HG02763 (cell line): ENCODE measurements at regions not wholly inside any gene's neighbourhood (a gene's known extent, or its start where the extent isn't known, plus 50 kb on each side); places are given as distances from the start of the nearest gene placed in this dataset.
A peak's percentile ranks its signal among the peaks of the same experiment; 100 is the strongest.
"Not testable (repeated sequence)": the region's sequence is repeated elsewhere in the genome, so short reads cannot be mapped to it uniquely, and the experiment has no call there.

Experiments used
- ATAC-seq: cut with Tn5 transposase; IDR thresholded peaks from one replicate; pipeline ENCODE4 v1.9.1; 2021; ENCODE audit warnings: mild to moderate bottlenecking, moderate library complexity; ENCODE audit not compliant: unreplicated experiment

DNA sequence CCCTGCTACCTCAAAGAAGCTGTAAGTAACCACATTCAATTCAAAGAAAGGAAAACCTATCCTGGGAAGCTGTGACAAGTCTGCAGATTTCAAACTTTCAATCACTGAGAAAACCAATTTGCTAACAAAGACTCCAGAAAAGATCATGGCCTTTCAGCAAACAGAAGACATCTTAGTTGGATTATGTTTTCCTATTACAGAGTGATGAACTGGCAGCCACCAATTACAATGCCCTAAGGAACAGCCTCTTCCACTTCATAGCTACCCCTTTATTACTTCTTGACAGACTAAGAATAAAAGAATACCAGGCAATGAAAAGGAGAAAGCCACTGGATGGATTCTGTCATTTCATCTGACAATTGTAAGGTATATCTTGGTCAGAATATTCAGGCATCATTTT lies 128.2 kb upstream of the RASEF start:
- no peak for ATAC-seq

DNA sequence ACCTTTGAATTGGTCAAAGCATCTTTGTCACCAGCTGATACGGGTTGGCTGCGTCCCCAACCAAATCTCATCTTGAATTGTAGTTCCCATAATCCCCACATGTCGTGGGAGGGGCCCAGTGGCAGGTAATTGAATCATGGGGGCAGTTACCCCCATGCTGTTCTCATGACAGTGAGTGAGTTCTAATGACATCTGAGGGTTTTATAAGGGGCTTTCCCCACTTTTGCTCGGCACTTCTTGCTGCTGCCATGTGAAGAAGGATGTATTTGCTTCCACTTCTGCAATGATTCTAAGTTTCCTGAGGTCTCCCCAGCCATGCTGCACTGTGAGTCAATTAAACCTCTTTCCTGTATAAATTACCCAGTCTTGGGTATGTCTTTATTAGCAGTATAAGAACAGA lies 126.1 kb upstream of the RASEF start:
- not testable (repeated sequence) for ATAC-seq

DNA sequence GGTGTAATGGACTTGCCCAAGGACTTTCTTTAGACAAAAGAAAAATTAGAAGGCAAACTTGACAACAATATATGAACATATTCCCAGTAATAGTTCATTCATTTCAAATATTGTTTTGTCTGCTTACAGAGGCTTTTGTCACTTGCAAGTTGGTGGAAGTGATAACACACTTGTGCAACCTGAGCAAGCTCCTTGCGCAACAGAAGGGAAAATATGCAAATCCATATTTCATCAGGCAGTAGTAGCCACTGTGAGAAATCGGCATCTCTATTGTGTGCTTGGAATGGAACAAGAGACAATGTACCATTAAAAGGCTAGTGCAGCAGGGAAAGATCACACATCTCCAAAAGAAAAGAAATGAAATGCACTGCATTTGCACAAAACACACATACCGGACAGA lies 125.3 kb upstream of the RASEF start:
- no peak for ATAC-seq

DNA sequence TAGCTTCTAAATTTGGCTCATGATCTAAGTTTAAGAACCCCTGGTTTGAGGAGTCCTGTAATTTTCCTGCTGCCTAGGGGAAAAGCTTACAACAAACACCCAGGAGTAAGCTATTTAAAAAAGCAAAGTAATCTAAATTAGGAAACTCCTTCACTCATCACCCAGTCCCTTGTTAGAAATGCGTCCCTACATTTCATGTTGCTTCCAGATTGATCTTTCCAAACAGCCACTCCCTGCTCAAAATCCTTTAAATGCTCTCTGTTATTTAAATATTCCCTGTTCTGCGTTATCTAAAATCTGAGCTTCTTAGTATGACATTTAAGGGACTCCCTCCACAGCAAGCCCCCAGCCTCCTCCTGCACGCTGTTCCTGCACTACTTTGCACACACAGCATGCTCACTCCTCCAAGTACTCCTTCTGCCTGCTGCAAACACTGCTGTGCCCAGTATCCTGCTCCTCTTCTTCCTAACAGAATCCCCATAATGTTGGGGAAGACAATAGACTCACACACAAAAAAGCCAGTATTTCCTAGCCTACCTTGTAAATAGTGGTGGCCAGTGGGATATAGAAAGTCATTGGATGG lies 123.3 kb upstream of the RASEF start:
- no peak for ATAC-seq

DNA sequence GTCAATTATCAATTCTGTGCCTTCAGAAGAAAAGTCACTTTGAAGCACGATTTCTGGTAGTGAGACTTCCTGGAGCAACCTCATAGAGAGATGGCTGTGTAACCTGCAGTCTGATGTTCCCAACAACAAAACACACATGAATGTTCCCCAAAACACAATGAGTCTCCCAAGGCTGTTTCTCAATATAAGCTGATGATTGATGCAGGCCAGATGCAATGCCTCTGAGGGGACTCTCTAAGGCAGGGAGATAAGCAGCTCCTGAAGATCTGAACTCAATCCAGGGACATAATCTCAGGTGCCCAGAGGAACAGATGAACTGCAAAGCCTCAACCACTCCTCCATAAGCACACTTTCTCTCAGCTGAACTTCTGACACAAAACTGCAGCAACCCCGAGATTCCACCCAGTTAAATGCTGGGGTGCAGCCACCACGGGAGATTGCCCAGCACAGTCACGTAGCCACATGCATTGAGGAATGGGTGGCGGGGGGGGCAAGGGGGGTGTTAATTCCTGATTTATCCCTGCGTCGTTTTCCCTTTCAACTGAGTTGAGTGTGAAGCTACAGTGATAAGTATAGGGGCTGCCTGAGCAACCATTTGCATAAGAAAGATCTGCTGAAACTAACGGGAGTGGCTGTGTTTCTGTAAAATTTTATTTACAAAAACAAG lies 122.7 kb upstream of the RASEF start:
- ATAC-seq, result no peak

DNA sequence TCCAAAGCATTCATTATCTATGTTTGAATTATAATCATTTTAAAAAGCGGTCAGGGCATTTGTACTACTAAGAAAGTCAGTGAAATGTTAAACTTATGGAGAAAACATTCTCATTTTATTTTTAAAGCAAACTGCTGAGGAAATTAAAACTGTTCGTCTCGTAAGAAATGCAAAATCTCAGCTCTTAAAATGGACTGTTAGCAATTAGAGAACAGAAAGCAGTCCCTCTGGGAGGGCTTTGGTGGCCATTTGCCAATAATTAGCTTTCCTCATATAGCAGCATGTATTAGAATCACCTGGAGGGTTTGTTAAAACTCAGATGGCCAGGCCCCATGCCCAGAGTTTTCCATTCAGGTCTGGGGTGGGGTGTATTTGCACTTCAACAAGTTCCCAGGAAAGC lies 120.7 kb upstream of the RASEF start:
- ATAC-seq, result no peak

DNA sequence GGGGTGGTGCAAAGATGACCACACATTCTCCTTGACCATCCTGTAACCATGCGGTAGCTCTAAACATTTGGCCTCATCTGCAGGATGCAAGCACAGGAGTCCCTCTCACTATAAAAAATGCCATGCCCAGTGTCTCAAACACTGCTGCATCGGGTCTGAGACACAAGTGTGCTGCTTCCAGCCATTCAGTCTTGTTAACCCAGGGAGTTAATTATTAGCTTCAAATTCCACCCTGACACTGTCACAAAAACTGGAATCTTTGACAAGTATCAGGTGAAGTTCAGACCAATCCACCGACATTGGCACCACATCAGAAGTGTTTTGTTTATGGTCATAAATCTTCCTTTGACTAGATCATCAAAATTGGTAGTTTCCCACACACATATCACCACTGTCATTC lies 119.1 kb upstream of the RASEF start:
- no peak for ATAC-seq

DNA sequence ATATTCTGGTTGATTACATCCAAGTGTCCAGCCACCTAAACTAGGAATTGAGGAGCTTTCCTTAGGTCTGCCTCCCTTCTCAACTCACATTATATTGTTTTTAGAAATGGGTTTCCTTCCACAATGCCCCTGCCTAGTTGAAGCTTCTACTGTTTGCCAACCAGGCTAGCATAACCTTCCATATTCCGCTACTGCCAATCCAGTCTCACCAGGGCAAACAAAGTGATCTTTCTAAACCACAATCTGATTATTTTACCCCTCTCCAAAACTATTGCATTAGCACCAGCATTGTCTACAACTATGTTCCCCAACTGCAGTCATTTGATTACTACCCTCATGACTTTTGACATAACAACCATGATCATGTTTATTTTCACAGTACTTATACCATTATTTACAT lies 115.8 kb upstream of the RASEF start:
- no peak for ATAC-seq

DNA sequence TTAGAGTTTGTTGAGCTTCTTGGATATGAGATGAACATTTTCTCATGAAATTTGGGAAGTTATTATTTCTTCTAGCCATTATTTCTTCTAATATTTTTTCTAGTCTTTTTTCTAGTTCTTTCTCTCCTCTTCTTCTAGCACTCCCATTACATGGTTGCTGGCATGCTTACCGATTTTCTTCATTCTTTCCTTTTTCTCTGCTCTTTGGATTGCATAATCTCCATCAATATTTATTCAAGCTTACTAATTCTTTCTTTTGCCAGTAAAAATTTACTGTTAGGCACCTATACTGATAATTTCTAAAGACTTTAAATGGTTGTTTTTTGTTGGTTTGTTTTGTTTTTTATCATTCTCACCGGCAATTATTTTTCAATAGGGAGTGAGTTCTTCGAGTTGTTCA lies 114.8 kb upstream of the RASEF start:
- ATAC-seq, result no peak

DNA sequence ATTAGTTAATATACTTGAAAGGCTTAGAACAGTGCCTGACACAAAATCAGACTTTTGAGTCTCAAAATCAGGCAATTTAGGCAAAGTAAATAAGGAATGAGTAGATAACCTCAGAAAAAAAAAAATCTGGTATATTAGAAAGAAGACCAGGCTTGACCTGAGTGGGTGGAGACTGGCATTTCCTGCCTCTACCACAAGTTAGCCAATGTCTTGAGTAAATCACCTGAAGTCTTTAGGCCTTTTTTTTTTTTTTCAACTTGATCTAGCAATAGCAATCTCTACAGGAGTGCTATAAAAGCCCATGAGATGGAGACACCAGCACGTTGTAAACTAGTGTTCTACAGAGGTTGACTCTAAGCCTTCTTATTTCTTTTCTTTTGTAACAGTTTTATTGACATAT lies 104.2 kb upstream of the RASEF start:
- ATAC-seq, result no peak

DNA sequence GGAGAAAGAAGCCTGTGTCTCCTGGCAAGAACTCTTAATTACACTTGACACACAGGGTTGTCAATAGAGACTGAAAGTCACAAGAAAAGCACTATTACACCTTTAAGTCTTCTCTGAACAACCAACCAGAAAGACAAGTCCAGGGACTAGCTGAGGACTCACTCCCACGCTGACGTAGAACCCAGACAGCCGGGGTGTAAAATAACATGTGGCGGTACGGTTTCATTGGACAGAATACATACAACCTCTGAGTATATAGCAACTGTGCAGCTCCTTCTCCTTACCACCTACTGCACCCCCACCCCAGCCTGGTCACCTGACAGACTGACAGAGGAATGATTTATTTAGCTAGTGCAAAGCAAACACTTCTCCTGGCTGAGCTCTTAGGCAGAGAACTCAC lies 103.4 kb upstream of the RASEF start:
- no peak for ATAC-seq

DNA sequence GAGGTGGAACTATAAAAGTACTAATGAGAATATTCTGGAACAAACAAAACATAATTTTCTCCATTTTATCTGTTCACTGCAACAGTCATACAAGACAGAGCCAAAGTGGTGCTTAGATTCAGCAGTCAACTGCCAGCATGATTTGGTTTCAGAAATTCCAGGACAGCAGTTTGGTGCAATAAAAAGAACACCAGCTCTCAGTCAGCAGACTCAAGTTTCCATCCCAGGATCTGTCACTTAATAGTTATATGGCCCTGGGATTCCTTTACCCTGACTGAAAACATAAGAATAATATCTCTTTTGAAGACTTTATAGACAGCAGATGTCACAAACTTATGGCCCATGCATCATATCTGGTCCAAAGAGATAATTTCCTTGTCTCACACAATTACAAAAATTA lies 92.8 kb upstream of the RASEF start:
- no peak for ATAC-seq

DNA sequence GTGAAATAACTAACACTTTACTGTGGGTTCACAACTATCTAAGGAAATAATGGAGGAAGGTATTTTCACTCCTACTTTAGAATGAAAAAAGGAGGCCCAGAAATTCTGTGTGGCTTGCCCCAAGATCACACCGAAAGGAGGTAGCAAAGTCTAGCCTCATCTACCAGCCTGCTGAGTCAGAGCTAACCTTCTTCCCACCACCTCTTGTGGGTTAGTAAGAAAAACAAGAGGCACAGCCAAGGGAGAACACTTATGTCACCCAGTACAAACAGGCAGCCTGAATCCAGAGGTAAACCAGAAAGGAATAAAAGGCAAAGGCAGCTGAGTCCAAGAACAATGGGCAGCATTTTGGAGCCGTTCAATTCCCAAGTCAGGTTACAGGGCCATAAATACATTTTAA lies 91.9 kb upstream of the RASEF start:
- ATAC-seq, result peak; percentile 37

DNA sequence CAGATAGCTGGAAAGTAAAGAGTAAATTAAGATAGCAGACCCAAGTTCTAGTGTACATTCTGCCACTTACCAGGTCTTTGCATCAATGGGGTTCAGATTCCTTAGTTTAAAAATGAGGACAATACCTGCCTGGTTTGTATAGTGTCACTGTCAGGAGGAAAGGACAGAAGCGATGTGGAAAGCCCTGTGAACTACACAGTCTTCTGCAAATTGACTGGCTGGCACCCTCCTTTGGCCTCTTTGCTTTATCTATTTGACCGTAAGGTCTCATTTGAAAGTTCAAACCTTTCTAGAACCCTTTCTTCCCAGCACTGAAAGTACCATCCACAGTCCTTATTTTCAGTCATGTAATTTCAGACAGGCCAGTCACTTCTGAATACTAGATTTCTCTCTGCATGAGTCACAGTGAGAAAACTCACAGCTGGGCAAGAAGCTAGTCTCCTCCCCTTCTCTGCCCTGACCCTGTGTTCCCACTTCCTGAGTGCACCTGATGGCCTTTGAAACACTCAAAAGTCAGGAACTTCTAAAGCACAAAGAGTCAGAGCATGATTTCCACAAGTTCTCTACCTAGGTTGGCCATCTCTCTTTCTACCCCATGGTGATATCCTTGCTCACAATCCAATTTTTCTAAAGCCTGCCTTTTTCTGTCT lies 91.3 kb upstream of the RASEF start:
- peak; percentile 94 for ATAC-seq

DNA sequence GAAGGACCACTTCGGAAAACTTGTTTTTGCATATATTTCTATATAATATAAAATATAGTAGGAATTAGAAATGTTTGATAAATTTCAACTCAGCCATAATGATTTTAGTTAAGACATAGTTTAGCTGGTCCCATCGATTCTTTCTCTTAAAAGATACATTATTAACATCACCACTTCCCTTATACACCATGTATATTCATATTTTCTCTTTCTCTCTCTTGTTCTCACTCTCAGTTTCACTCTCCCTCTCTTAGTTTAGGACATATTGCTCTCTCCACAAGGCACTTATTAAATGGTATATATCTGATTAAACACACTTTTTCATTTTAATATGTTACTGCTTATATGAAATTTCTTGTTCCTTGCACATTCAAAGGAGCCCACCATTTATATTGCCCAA lies 90.1 kb upstream of the RASEF start:
- no peak for ATAC-seq

DNA sequence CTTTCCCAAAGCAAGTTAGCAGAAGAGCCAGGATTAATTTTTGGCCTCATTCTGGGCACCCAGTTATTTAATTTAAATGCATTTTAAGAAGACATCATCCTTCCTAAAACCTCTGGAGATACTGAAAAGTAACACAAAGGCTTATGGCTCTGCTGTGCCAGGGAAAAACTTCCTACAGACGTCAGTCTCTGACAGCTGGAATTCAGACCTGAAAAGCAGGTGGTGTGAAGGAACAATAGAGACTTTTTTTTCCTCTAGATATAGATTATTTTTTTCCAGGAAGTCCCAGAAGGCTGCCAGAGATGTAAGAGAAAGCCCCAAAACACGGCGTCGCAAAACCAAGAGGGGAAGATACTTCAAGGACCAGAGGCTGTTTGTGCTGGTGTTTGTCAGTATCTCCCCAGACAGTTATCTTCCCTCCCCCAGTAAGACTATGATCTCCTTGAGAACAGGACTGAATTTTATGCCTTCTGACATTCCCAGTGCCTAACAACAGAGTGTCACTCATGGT lies 88.7 kb upstream of the RASEF start:
- ATAC-seq, result no peak

DNA sequence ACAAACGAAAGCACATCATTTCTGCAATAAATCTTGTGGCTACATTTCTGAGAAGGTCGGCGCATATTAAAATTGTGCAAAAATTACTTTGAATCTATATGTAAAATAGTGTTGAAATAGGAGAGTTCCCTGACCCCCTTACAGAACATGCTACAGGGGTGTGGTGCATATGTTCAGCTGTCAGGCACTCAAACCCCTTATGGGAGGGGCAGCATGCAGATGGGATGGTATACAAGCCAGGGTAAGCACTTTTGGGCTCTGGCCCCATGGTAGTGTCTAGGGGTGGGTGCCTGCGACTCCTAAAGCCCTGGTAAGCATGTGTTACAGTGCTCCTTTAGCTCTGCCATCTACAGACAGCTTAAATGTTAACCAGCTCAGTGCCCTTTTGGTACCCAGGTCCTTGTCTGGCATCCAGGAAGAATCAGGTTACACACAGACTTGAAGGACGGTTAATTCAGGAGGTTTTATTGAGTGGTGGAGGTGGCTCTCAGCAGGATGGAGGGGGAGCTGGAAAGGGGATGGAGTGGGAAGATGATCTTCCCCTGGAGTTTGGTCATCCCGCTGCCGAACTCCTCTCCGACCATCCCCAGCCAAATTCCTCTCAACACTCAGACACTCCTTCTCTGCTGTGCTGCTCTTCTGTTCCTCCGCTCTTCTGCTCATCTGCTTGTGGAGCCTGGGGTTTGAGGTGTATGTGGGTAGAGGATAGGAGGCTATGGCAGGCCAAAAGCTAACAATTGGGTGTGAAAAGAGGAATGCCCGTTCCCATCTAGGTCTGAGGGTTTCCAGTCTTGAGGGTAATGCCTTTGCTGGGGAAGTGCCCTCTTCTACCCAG lies 84.6 kb upstream of the RASEF start:
- ATAC-seq, result no peak

DNA sequence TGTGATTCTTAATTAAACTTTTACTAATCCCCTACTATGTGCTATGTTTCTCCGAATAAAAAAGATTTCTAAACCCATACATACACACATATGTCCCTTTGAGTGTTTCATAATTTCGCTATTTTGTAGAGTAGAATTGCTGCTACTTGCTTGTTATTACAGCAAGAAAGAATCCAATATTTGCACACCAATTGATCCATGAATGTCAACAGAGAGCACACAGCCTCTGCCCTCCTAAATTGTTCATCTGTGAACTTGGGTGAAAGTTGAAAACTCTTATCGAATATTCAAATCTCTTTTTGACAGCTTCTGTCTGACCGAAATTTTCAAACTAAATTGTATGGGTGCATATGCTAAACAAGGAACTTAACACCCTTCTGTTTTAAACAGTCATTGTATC lies 83.4 kb upstream of the RASEF start:
- ATAC-seq, result no peak

DNA sequence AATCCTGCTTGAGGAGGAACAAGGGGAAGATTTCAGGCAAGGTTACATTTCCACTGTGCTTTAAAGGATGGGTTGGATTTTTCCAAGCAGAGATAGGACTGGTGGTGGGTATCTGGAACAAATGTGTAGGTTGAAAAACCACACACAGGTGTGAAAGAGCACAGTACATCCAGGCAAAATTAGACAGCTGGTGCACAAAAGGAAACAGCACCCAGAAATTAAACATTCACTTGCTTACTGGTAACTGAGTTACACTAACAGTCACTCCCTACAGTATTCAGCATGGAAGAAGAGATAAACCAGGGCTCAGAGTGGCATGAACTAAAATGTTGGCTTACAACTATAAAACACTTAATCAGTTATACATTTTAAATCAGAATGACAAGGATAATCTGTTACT lies 81.5 kb upstream of the RASEF start:
- ATAC-seq, result no peak

DNA sequence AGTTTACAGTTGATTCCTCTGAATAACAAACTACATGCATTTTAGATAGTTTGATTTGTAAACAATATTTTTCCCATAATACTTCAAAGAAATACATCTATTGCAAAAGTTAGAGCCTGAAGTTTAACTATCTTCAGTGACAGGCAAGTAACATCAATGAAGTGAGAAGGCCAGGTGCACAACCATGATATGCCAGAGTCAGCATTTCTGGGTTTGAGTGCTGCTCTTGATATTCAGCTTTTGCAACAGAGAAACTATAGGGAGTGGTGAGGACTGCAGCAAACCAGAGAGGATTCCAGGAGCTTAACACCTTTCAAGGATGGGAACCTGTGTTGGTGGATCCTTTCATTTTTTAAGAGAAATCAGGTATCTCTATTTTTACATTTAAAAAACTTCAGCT lies 79.4 kb upstream of the RASEF start:
- ATAC-seq, result no peak

DNA sequence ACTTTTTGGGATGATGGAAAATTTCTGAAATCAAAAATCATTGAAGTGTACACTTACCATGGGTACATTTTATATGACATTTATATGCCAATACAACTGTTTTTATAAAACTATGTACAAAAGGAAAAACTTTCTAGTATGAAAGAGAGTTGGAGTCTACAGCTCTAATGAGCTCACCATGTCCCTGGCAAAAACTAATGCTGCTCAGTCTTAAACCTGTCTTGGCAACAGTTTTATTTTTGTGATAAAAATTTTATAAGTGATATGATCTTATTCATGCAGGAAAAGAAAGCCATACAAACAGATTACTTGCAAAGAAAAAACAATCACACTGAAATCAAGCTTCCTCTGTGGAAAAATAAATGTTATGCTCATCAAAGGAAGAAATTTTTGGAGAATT lies 78.9 kb upstream of the RASEF start:
- ATAC-seq, result no peak

DNA sequence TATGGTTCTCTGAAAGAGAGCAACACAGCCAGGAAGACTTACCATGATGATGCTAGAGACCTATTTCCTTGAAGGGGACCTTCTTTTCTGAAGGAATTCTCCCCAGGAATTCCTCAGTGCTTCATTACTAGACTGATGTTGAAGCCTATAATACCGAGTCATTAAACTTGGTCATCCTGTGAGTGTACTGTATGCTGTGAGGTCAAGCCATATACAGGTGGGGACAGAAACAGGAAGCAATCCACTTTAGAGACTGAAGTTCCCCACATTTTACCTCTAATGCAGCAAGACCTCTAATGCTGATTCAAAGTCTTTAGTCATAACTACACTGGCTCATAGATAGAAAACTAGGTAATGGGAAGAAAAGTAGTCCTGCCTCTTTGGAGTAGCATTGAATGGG lies 77.1 kb upstream of the RASEF start:
- no peak for ATAC-seq
